ENCODE measurements at regions not wholly inside any gene's neighbourhood (a gene's known extent, or its start where the extent isn't known, plus 50 kb on each side); places are given as distances from the start of the nearest gene placed in this dataset.

GRCh38 chr4:181265370-181265769 is 977.8 kb upstream of the TENM3 start:
- DNase-seq (ENCODE audit: low read depth in 1 of 2, low spot score in 1 of 2): no peak
- TF ChIP-seq SPI1 (IDR thresholded peaks at IDR 0.05; ENCODE audit: borderline replicate concordance, low read depth) (no peak), GABPA (IDR thresholded peaks at IDR 0.05; ENCODE audit: low read depth) (no peak), CTCF (IDR thresholded peaks at IDR 0.05; ENCODE audit: insufficient read depth, low read length) (no peak), REST (IDR thresholded peaks at IDR 0.05; ENCODE audit: insufficient replicate concordance, low read depth) (no peak), POLR2AphosphoS5 (IDR thresholded peaks at IDR 0.05; ENCODE audit: low read depth) (no peak)
- Histone ChIP-seq H3K4me3 (replicated peaks; ENCODE audit: insufficient read depth, low read length) (no peak overlapping the region), H3K27me3 (ENCODE audit: insufficient read depth, poor library complexity, severe bottlenecking) (no peaks in the 10 kb centered on the region), H3K27ac (replicated peaks) (no peak overlapping the region)

GRCh38 chr4:181271116-181271640 is 972.0 kb upstream of the TENM3 start:
- no peak for DNase-seq (ENCODE audit: low read depth in 1 of 2, low spot score in 1 of 2)
- TF ChIP-seq SPI1 (IDR thresholded peaks at IDR 0.05; ENCODE audit: borderline replicate concordance, low read depth): no peak
- no peak for TF ChIP-seq CTCF (IDR thresholded peaks at IDR 0.05; ENCODE audit: insufficient read depth, low read length)
- TF ChIP-seq REST (IDR thresholded peaks at IDR 0.05; ENCODE audit: insufficient replicate concordance, low read depth): no peak
- no peak for TF ChIP-seq GABPA (IDR thresholded peaks at IDR 0.05; ENCODE audit: low read depth)
- TF ChIP-seq POLR2AphosphoS5 (IDR thresholded peaks at IDR 0.05; ENCODE audit: low read depth): no peak
- Histone ChIP-seq H3K27me3 (ENCODE audit: insufficient read depth, poor library complexity, severe bottlenecking) (no peaks in the 10 kb centered on the region), H3K4me3 (replicated peaks; ENCODE audit: insufficient read depth, low read length) (no peak overlapping the region), H3K27ac (replicated peaks) (no peak overlapping the region)

- H3K4me3 ChIP-seq (replicated peaks; ENCODE audit: insufficient read depth, low read length): no peak overlapping the region
- H3K27ac ChIP-seq (replicated peaks): no peak overlapping the region
- H3K27me3 ChIP-seq (ENCODE audit: insufficient read depth, poor library complexity, severe bottlenecking): no peaks in the 10 kb centered on the region
- TF ChIP-seq GABPA (IDR thresholded peaks at IDR 0.05; ENCODE audit: low read depth): no peak
- no peak for TF ChIP-seq CTCF (IDR thresholded peaks at IDR 0.05; ENCODE audit: insufficient read depth, low read length)
- TF ChIP-seq POLR2AphosphoS5 (IDR thresholded peaks at IDR 0.05; ENCODE audit: low read depth): no peak
- TF ChIP-seq REST (IDR thresholded peaks at IDR 0.05; ENCODE audit: insufficient replicate concordance, low read depth): no peak
- TF ChIP-seq SPI1 (IDR thresholded peaks at IDR 0.05; ENCODE audit: borderline replicate concordance, low read depth): no peak
- DNase-seq (ENCODE audit: low read depth in 1 of 2, low spot score in 1 of 2): no peak
These were observed 970.8 kb upstream of the TENM3 start for GRCh38 chr4:181272422-181272821.

Measured in HL-60 (cell line).